ENCODE measurements at regions not wholly inside any gene's neighbourhood (a gene's known extent, or its start where the extent isn't known, plus 50 kb on each side); places are given as distances from the start of the nearest gene placed in this dataset.

GRCh38 chr21:41602531-41602930, 94.6 kb upstream of the TMPRSS2 start:
- H3K9me3 ChIP-seq: no peaks in the 10 kb centered on the region
- H3K4me3 ChIP-seq: no peak overlapping the region
- H3K27ac ChIP-seq: no peak overlapping the region
- H3K27me3 ChIP-seq: no peaks in the 10 kb centered on the region
- no peaks in the 10 kb centered on the region for H3K4me1 ChIP-seq
- DNase-seq: no peak
- intact Hi-C loops (cut with DNase I; ENCODE audit: low total_unique reads): no loop called here
- TF ChIP-seq POLR2A (IDR thresholded peaks at IDR 0.05) (no peak), CTCF (IDR thresholded peaks at IDR 0.05) (no peak)
- no peaks in the 10 kb centered on the region for H3K36me3 ChIP-seq

- DNase-seq: no peak
- Histone ChIP-seq H3K27me3 (no peaks in the 10 kb centered on the region), H3K4me1 (no peaks in the 10 kb centered on the region), H3K9me3 (no peaks in the 10 kb centered on the region), H3K27ac (no peak overlapping the region), H3K36me3 (no peaks in the 10 kb centered on the region), H3K4me3 (no peak overlapping the region)
- intact Hi-C loops (cut with DNase I; ENCODE audit: low total_unique reads): no loop called here
- no peak for TF ChIP-seq POLR2A (IDR thresholded peaks at IDR 0.05)
- no peak for TF ChIP-seq CTCF (IDR thresholded peaks at IDR 0.05)
Measured at GRCh38 chr21:41601573-41602368, 93.8 kb upstream of the TMPRSS2 start.

GRCh38 chr21:41600961-41601572, 93.1 kb upstream of the TMPRSS2 start:
- Histone ChIP-seq H3K9me3 (no peaks in the 10 kb centered on the region), H3K4me1 (no peaks in the 10 kb centered on the region), H3K4me3 (no peak overlapping the region), H3K27ac (no peak overlapping the region), H3K27me3 (no peaks in the 10 kb centered on the region), H3K36me3 (no peaks in the 10 kb centered on the region)
- no peak for DNase-seq
- intact Hi-C loops (cut with DNase I; ENCODE audit: low total_unique reads): no loop called here
- TF ChIP-seq CTCF (IDR thresholded peaks at IDR 0.05) (no peak), POLR2A (IDR thresholded peaks at IDR 0.05) (no peak)

- Histone ChIP-seq H3K4me1 (no peaks in the 10 kb centered on the region), H3K4me3 (no peak overlapping the region), H3K27ac (no peak overlapping the region), H3K36me3 (no peaks in the 10 kb centered on the region), H3K27me3 (no peaks in the 10 kb centered on the region), H3K9me3 (no peaks in the 10 kb centered on the region)
- TF ChIP-seq CTCF (IDR thresholded peaks at IDR 0.05): no peak
- TF ChIP-seq POLR2A (IDR thresholded peaks at IDR 0.05): no peak
- no peak for DNase-seq
- intact Hi-C loops (cut with DNase I; ENCODE audit: low total_unique reads): no loop called here
Measured at GRCh38 chr21:41600556-41600955, 92.6 kb upstream of the TMPRSS2 start.

- TF ChIP-seq CTCF (IDR thresholded peaks at IDR 0.05): no peak
- no peak for TF ChIP-seq POLR2A (IDR thresholded peaks at IDR 0.05)
- H3K4me3 ChIP-seq: no peak overlapping the region
- H3K9me3 ChIP-seq: no peaks in the 10 kb centered on the region
- H3K36me3 ChIP-seq: no peaks in the 10 kb centered on the region
- intact Hi-C loops (cut with DNase I; ENCODE audit: low total_unique reads): no loop called here
- no peaks in the 10 kb centered on the region for H3K4me1 ChIP-seq
- H3K27ac ChIP-seq: no peak overlapping the region
- no peak for DNase-seq
- no peaks in the 10 kb centered on the region for H3K27me3 ChIP-seq
Measured at GRCh38 chr21:41600116-41600515, 92.2 kb upstream of the TMPRSS2 start.

Measured in uterus (tissue), 3 donors.